MCF 10A (cell line): ENCODE measurements at regions not wholly inside any gene's neighbourhood (a gene's known extent, or its start where the extent isn't known, plus 50 kb on each side); places are given as distances from the start of the nearest gene placed in this dataset.
A peak's percentile ranks its signal among the peaks of the same experiment; 100 is the strongest.

Source experiments
- BruUV-seq: library from RNA; stranded (reverse); fragments of 400-500 nt; replicated peaks from 2 replicates; lab custom pipeline; 2021; lab: Mats Ljungman, UMichigan
- CTCF ChIA-PET: fragments of 300-600 bp; sonication (Branson Sonifier 250); formaldehyde crosslinking; extraction: SDS; loops from one replicate; lab custom pipeline; 2021; ENCODE audit warnings: antibody characterized with exemption, inconsistent platforms; lab: Yijun Ruan, JAX
- POLR2A ChIA-PET: fragments of 300-600, 350-650 bp; sonication (Branson Sonifier 250); formaldehyde crosslinking; extraction: SDS; loops from one replicate; lab custom pipeline; 2020; ENCODE audit warnings: antibody characterized with exemption, inconsistent platforms; lab: Yijun Ruan, JAX
- DNase-seq: peaks from one replicate; pipeline ENCODE4 v3.0.0-alpha.2; 2018; ENCODE audit not compliant: unreplicated experiment
- H3K27ac Mint-ChIP-seq: one replicate; pipeline ENCODE4 v1.8.0; 2022; ENCODE audit warnings: mild to moderate bottlenecking, low read depth, mixed read lengths; ENCODE audit not compliant: unreplicated experiment
- H3K27me3 Mint-ChIP-seq: one replicate; pipeline ENCODE4 v1.8.0; 2022; ENCODE audit warnings: mixed read lengths; ENCODE audit not compliant: insufficient read depth, unreplicated experiment
- H3K36me3 Mint-ChIP-seq: one replicate; pipeline ENCODE4 v1.8.0; 2022; ENCODE audit warnings: mild to moderate bottlenecking, moderate library complexity, mixed read lengths; ENCODE audit not compliant: insufficient read depth, unreplicated experiment
- H3K4me1 Mint-ChIP-seq: one replicate; pipeline ENCODE4 v1.8.0; 2022; ENCODE audit warnings: mixed read lengths; ENCODE audit not compliant: insufficient read depth, unreplicated experiment
- H3K4me3 Mint-ChIP-seq: one replicate; pipeline ENCODE4 v1.8.0; 2022; ENCODE audit warnings: mild to moderate bottlenecking, moderate library complexity, mixed read lengths; ENCODE audit not compliant: unreplicated experiment
- H3K9me3 Mint-ChIP-seq: one replicate; pipeline ENCODE4 v1.8.0; 2022; ENCODE audit warnings: mixed read lengths; ENCODE audit not compliant: unreplicated experiment
- CTCF ChIP-seq: fragments of 200-600 bp; IDR thresholded peaks from one replicate; pipeline ENCODE4 v1.8.0; 2022; ENCODE audit warnings: antibody characterized with exemption, mild to moderate bottlenecking; ENCODE audit not compliant: unreplicated experiment
- intact Hi-C: fragments of 100-400 bp; cut with micrococcal nuclease; formaldehyde crosslinking; loops from 2 replicates; pipeline ENCODE4 v1.14.1; 2022

- no peak for TF ChIP-seq CTCF
- H3K36me3 Mint-ChIP-seq, result no peaks in the 10 kb centered on the region
- POLR2A ChIA-PET, result no interaction called here
- peaks cover 13% of the 10 kb centered on the region for H3K4me1 Mint-ChIP-seq
- no peak for DNase-seq
- CTCF ChIA-PET, result no interaction called here
- no peak overlapping the region for H3K27ac Mint-ChIP-seq
- no peaks in the 10 kb centered on the region for H3K27me3 Mint-ChIP-seq
- no peak overlapping the region for H3K4me3 Mint-ChIP-seq
- H3K9me3 Mint-ChIP-seq, result peaks cover 8% of the 10 kb centered on the region
- BruUV-seq, result no TSS peak
- intact Hi-C loops, result no loop called here
Observed at GRCh38 chr12:82187011-82187410, 171.2 kb downstream of the CCDC59 start.

- no peaks in the 10 kb centered on the region for H3K36me3 Mint-ChIP-seq
- H3K9me3 Mint-ChIP-seq, result peaks cover 8% of the 10 kb centered on the region
- no peak for TF ChIP-seq CTCF
- no peak for DNase-seq
- H3K4me1 Mint-ChIP-seq, result peaks cover 17% of the 10 kb centered on the region
- POLR2A ChIA-PET, result no interaction called here
- H3K4me3 Mint-ChIP-seq, result no peak overlapping the region
- no TSS peak for BruUV-seq
- H3K27me3 Mint-ChIP-seq, result no peaks in the 10 kb centered on the region
- CTCF ChIA-PET, result no interaction called here
- intact Hi-C loops, result no loop called here
- no peak overlapping the region for H3K27ac Mint-ChIP-seq
Observed at GRCh38 chr12:82186282-82186681, 171.9 kb downstream of the CCDC59 start.

- Mint-ChIP-seq H3K27me3 (no peaks in the 10 kb centered on the region), H3K36me3 (no peaks in the 10 kb centered on the region), H3K4me1 (peaks cover 17% of the 10 kb centered on the region), H3K4me3 (no peak overlapping the region), H3K9me3 (peaks cover 7% of the 10 kb centered on the region), H3K27ac (no peak overlapping the region)
- ChIA-PET POLR2A (no interaction called here), CTCF (no interaction called here)
- intact Hi-C loops, result no loop called here
- no peak for TF ChIP-seq CTCF
- no TSS peak for BruUV-seq
- DNase-seq, result no peak
Observed at GRCh38 chr12:82184844-82185243, 173.3 kb downstream of the CCDC59 start.

- intact Hi-C loops, result no loop called here
- BruUV-seq, result no TSS peak
- Mint-ChIP-seq H3K36me3 (no peaks in the 10 kb centered on the region), H3K27ac (no peak overlapping the region), H3K4me3 (no peak overlapping the region), H3K9me3 (no peaks in the 10 kb centered on the region), H3K4me1 (peaks cover 29% of the 10 kb centered on the region), H3K27me3 (no peaks in the 10 kb centered on the region)
- ChIA-PET CTCF (no interaction called here), POLR2A (no interaction called here)
- peak; percentile 6 for DNase-seq
- TF ChIP-seq CTCF, result no peak
Observed at GRCh38 chr12:82182601-82183190, 175.5 kb downstream of the CCDC59 start.
